Osteoblast (primary cell): ENCODE measurements at regions not wholly inside any gene's neighbourhood (a gene's known extent, or its start where the extent isn't known, plus 50 kb on each side); places are given as distances from the start of the nearest gene placed in this dataset.

Experiments used
- DNase-seq: peaks from one replicate; pipeline ENCODE4 v3.0.0; 2011; ENCODE audit warnings: low spot score, mixed read lengths; ENCODE audit not compliant: insufficient read length; ENCODE audit errors: missing footprints
- H2AFZ ChIP-seq: 2 replicates; pipeline ENCODE4 v1.6.0; 2011; ENCODE audit warnings: mild to moderate bottlenecking, low read length
- H3K27ac ChIP-seq: 2 replicates; pipeline ENCODE4 v1.5.1; 2011; ENCODE audit warnings: mild to moderate bottlenecking, low read depth, low read length, moderate library complexity
- H3K27me3 ChIP-seq: 2 replicates; pipeline ENCODE4 v1.6.0; 2012; ENCODE audit warnings: mild to moderate bottlenecking, control low read depth, inconsistent platforms, low read length, moderate library complexity; ENCODE audit not compliant: insufficient read depth
- H3K36me3 ChIP-seq: 2 replicates; pipeline ENCODE4 v1.5.1; 2011; ENCODE audit warnings: mild to moderate bottlenecking, low read length, control low read depth, moderate library complexity; ENCODE audit not compliant: insufficient read depth
- H3K4me1 ChIP-seq: 2 replicates; pipeline ENCODE4 v1.5.1; 2011; ENCODE audit warnings: mild to moderate bottlenecking, low read length, control low read depth, moderate library complexity; ENCODE audit not compliant: insufficient read depth
- H3K4me2 ChIP-seq: 2 replicates; pipeline ENCODE4 v1.6.0; 2011; ENCODE audit warnings: mild to moderate bottlenecking, low read length; ENCODE audit not compliant: insufficient read depth
- H3K4me3 ChIP-seq: fragments of 200-600 bp; sonication (generic); 3 replicates; pipeline ENCODE4 v1.5.1; 2012; ENCODE audit warnings: mild to moderate bottlenecking, low read length, inconsistent platforms; ENCODE audit not compliant: insufficient read depth
- H3K79me2 ChIP-seq: 2 replicates; pipeline ENCODE4 v1.6.0; 2012; ENCODE audit warnings: mild to moderate bottlenecking, low read length, control low read depth, inconsistent platforms; ENCODE audit not compliant: insufficient read depth
- H3K9me3 ChIP-seq: 2 replicates; pipeline ENCODE4 v1.5.1; 2011; ENCODE audit warnings: low read depth, low read length, control low read depth
- H4K20me1 ChIP-seq: 2 replicates; pipeline ENCODE4 v1.6.0; 2012; ENCODE audit warnings: mild to moderate bottlenecking, low read length, control low read depth; ENCODE audit not compliant: insufficient read depth
- TF ChIP-seq, protein P1 (sequence below): IDR thresholded peaks from 2 replicates; pipeline ENCODE4 v1.5.1; 2011; ENCODE audit warnings: mild to moderate bottlenecking, low read depth, low read length, moderate library complexity; ENCODE audit errors: extremely low read depth

GRCh38 chr22:49412236-49412635 lies 415.4 kb downstream of the BRD1 start:
- no peaks in the 10 kb centered on the region for H3K9me3 ChIP-seq
- H3K36me3 ChIP-seq = no peaks in the 10 kb centered on the region
- H3K27me3 ChIP-seq = no peaks in the 10 kb centered on the region
- no peak overlapping the region for H3K27ac ChIP-seq
- no peak overlapping the region for H3K4me3 ChIP-seq
- H3K4me2 ChIP-seq = no peak overlapping the region
- peak; percentile 10 for DNase-seq
- TF ChIP-seq, protein P1, sequence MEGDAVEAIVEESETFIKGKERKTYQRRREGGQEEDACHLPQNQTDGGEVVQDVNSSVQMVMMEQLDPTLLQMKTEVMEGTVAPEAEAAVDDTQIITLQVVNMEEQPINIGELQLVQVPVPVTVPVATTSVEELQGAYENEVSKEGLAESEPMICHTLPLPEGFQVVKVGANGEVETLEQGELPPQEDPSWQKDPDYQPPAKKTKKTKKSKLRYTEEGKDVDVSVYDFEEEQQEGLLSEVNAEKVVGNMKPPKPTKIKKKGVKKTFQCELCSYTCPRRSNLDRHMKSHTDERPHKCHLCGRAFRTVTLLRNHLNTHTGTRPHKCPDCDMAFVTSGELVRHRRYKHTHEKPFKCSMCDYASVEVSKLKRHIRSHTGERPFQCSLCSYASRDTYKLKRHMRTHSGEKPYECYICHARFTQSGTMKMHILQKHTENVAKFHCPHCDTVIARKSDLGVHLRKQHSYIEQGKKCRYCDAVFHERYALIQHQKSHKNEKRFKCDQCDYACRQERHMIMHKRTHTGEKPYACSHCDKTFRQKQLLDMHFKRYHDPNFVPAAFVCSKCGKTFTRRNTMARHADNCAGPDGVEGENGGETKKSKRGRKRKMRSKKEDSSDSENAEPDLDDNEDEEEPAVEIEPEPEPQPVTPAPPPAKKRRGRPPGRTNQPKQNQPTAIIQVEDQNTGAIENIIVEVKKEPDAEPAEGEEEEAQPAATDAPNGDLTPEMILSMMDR = no peak
- H2AFZ ChIP-seq = no peak overlapping the region
- no peaks in the 10 kb centered on the region for H3K79me2 ChIP-seq
- no peaks in the 10 kb centered on the region for H4K20me1 ChIP-seq
- no peaks in the 10 kb centered on the region for H3K4me1 ChIP-seq

DNA sequence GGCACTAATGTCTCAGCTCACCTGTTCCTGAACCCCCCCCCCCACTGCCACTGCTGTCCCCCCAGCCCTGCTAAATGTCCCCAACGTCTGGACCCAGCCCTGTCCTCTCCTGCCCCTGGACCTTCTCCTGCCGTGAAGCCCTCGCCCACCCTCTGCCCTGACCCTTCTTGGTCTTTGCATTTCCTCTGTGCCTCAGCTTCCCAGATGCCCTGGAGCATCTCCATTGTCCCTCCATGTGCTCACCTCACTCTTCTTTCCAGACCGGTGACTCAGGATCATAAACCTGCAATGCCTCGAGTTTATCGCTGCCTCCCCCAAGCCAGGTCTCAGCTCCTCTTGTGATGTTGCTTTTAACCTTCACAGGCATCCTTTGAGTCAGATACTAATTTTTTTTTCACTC lies 416.4 kb downstream of the BRD1 start:
- no peaks in the 10 kb centered on the region for H3K27me3 ChIP-seq
- DNase-seq = no peak
- H3K36me3 ChIP-seq = no peaks in the 10 kb centered on the region
- H3K4me2 ChIP-seq = no peak overlapping the region
- H4K20me1 ChIP-seq = no peaks in the 10 kb centered on the region
- no peak overlapping the region for H3K4me3 ChIP-seq
- H2AFZ ChIP-seq = no peak overlapping the region
- H3K9me3 ChIP-seq = no peaks in the 10 kb centered on the region
- TF ChIP-seq, protein P1 = no peak
- H3K79me2 ChIP-seq = no peaks in the 10 kb centered on the region
- H3K27ac ChIP-seq = no peak overlapping the region
- no peaks in the 10 kb centered on the region for H3K4me1 ChIP-seq

- no peaks in the 10 kb centered on the region for H3K79me2 ChIP-seq
- H3K9me3 ChIP-seq = no peaks in the 10 kb centered on the region
- no peak overlapping the region for H3K4me2 ChIP-seq
- H3K27me3 ChIP-seq = no peaks in the 10 kb centered on the region
- H2AFZ ChIP-seq = no peak overlapping the region
- H3K27ac ChIP-seq = no peak overlapping the region
- TF ChIP-seq, protein P1 = no peak
- H3K4me3 ChIP-seq = no peak overlapping the region
- H4K20me1 ChIP-seq = no peaks in the 10 kb centered on the region
- H3K36me3 ChIP-seq = no peaks in the 10 kb centered on the region
- DNase-seq = peak; percentile 13
- no peaks in the 10 kb centered on the region for H3K4me1 ChIP-seq
Observed at GRCh38 chr22:49408102-49408836, 419.4 kb downstream of the BRD1 start.

- Histone ChIP-seq H3K79me2 (no peaks in the 10 kb centered on the region), H2AFZ (no peak overlapping the region), H3K9me3 (no peaks in the 10 kb centered on the region), H3K4me1 (no peaks in the 10 kb centered on the region), H3K4me2 (no peak overlapping the region), H3K36me3 (no peaks in the 10 kb centered on the region), H3K27me3 (no peaks in the 10 kb centered on the region), H3K4me3 (no peak overlapping the region), H3K27ac (no peak overlapping the region), H4K20me1 (no peaks in the 10 kb centered on the region)
- DNase-seq = peak; percentile 72
- TF ChIP-seq, protein P1 = no peak
Observed at GRCh38 chr22:49406879-49407587, 420.6 kb downstream of the BRD1 start.
